OCI-LY1 (cell line): ENCODE measurements at regions not wholly inside any gene's neighbourhood (a gene's known extent, or its start where the extent isn't known, plus 50 kb on each side); places are given as distances from the start of the nearest gene placed in this dataset.

Source experiments
- EZH2 ChIP-seq: fragments of 200-600 bp; sonication (generic), shearing (Covaris generic); IDR thresholded peaks from 2 replicates; pipeline ENCODE4 v1.8.0; 2017; ENCODE audit warnings: borderline replicate concordance, mixed run types, mild to moderate bottlenecking, antibody characterized with exemption, low read length, moderate library complexity, mixed read lengths
- TF ChIP-seq, protein P1 (sequence below): fragments of 200-600 bp; sonication (generic), shearing (Covaris generic); IDR thresholded peaks from 2 replicates; pipeline ENCODE4 v1.5.1; 2017; ENCODE audit warnings: mild to moderate bottlenecking, antibody characterized with exemption, low read length, moderate library complexity, mixed read lengths

DNA sequence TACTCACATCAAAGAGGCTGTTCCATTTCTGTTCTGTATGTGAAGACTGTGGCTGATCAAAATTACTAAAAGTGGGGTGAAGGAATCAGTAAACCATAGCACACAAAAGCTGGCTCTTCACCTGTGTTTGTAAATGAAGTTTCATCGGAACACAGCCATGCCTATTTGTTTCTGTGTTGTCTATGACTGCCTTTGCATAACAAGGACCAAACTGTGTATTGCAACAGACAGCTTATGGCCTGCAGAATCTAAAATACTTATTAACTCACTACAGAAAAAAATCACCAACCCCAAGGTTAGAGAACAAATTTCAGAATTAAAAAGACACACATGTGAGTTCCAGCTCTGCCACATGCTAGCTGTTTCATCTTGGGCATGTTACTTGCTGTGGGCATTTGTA is 163.9 kb downstream of the LYPLAL1 start:
- TF ChIP-seq, protein P1, sequence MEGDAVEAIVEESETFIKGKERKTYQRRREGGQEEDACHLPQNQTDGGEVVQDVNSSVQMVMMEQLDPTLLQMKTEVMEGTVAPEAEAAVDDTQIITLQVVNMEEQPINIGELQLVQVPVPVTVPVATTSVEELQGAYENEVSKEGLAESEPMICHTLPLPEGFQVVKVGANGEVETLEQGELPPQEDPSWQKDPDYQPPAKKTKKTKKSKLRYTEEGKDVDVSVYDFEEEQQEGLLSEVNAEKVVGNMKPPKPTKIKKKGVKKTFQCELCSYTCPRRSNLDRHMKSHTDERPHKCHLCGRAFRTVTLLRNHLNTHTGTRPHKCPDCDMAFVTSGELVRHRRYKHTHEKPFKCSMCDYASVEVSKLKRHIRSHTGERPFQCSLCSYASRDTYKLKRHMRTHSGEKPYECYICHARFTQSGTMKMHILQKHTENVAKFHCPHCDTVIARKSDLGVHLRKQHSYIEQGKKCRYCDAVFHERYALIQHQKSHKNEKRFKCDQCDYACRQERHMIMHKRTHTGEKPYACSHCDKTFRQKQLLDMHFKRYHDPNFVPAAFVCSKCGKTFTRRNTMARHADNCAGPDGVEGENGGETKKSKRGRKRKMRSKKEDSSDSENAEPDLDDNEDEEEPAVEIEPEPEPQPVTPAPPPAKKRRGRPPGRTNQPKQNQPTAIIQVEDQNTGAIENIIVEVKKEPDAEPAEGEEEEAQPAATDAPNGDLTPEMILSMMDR = no peak
- no peak for TF ChIP-seq EZH2
